MM.1S (cell line): ENCODE measurements at regions not wholly inside any gene's neighbourhood (a gene's known extent, or its start where the extent isn't known, plus 50 kb on each side); places are given as distances from the start of the nearest gene placed in this dataset.

ENCODE experiments used
- CTCF ChIP-seq: fragments of 300-600 bp; sonication (generic); IDR thresholded peaks from 2 replicates; pipeline ENCODE4 v1.5.1; 2016; ENCODE audit warnings: antibody characterized with exemption, low read length, mixed read lengths
- EZH2 ChIP-seq: fragments of 300-600 bp; sonication (generic); optimal IDR thresholded peaks from 2 replicates; pipeline ENCODE3; 2017; ENCODE audit warnings: low read depth, mild to moderate bottlenecking, antibody characterized with exemption, low read length, mixed read lengths
- EZH2phosphoT487 ChIP-seq: fragments of 300-600 bp; sonication (generic); IDR thresholded peaks from 2 replicates; pipeline ENCODE4 v1.6.1; 2018; ENCODE audit warnings: antibody characterized with exemption, low read length

- no peak for TF ChIP-seq CTCF
- no peak for TF ChIP-seq EZH2phosphoT487
- TF ChIP-seq EZH2 = no peak
Observed at GRCh38 chr1:96208428-96208827, 513.2 kb upstream of the PTBP2 start.
